ENCODE measurements at regions not wholly inside any gene's neighbourhood (a gene's known extent, or its start where the extent isn't known, plus 50 kb on each side); places are given as distances from the start of the nearest gene placed in this dataset.

- H3K4me3 ChIP-seq (ENCODE audit: insufficient read depth in 1 of 2, low read depth in 1 of 2, low read length in 2 of 2), result no peak overlapping the region
- no peak overlapping the region for H2BK120ac ChIP-seq (ENCODE audit: low read depth, low read length)
- DNase-seq, result no peak
Measured at GRCh38 chr7:96521068-96521894, 188.4 kb downstream of the SEM1 start.

GRCh38 chr7:96508371-96508770, 186.5 kb upstream of the SLC25A13 start:
- H3K14ac ChIP-seq (ENCODE audit: low read length in 2 of 2), result no peak overlapping the region
- H3K4me1 ChIP-seq (ENCODE audit: control insufficient read depth, insufficient read depth, low read depth, low read length), result no peaks in the 10 kb centered on the region
- H3K9ac ChIP-seq (ENCODE audit: low read length), result no peak overlapping the region
- H3K79me1 ChIP-seq (replicated peaks; ENCODE audit: low read length, poor library complexity, severe bottlenecking), result no peaks in the 10 kb centered on the region
- H2AFZ ChIP-seq (ENCODE audit: low read depth, low read length), result no peak overlapping the region
- H3K27ac ChIP-seq (ENCODE audit: low read length, poor library complexity, severe bottlenecking), result no peak overlapping the region
- WGBS, result 33% methylated on average over 1 of the region's 1 CpG
- H3K23ac ChIP-seq (ENCODE audit: low read length in 2 of 2), result no peak overlapping the region
- no peak overlapping the region for H2AK5ac ChIP-seq (ENCODE audit: low read length, severe bottlenecking)
- no peak overlapping the region for H3K4me3 ChIP-seq (ENCODE audit: insufficient read depth in 1 of 2, low read depth in 1 of 2, low read length in 2 of 2)
- H3K27me3 ChIP-seq (ENCODE audit: control insufficient read depth in 1 of 2, insufficient read depth in 1 of 2, low read length in 2 of 2), result peaks cover 0 to 2% of the 10 kb centered on the region in 2 experiments
- no peak overlapping the region for H2BK15ac ChIP-seq (ENCODE audit: low read depth, poor library complexity, severe bottlenecking)
- H3K4me2 ChIP-seq (ENCODE audit: low read length, poor library complexity, severe bottlenecking), result no peak overlapping the region
- no peak overlapping the region for H2BK120ac ChIP-seq (ENCODE audit: low read depth, low read length)
- DNase-seq, result peak; percentile 5
- H2BK12ac ChIP-seq (ENCODE audit: low read length in 2 of 2), result no peak overlapping the region
- H2BK5ac ChIP-seq (ENCODE audit: low read depth, low read length, poor library complexity, severe bottlenecking), result no peak overlapping the region
- no peaks in the 10 kb centered on the region for H3K9me3 ChIP-seq (ENCODE audit: control insufficient read depth, low read length)
- no peak overlapping the region for H4K8ac ChIP-seq (ENCODE audit: low read length)
- no peak overlapping the region for H3K4ac ChIP-seq (ENCODE audit: low read depth in 1 of 2, low read length in 2 of 2)
- H3K18ac ChIP-seq (ENCODE audit: low read depth in 1 of 2, low read length in 2 of 2), result no peak overlapping the region
- no peak overlapping the region for H4K91ac ChIP-seq (ENCODE audit: low read length)
- no peaks in the 10 kb centered on the region for H3K36me3 ChIP-seq (ENCODE audit: control insufficient read depth in 1 of 2, insufficient read depth in 2 of 2, low read depth in 1 of 2, low read length in 2 of 2)

More at GRCh38 chr7:96521068-96521894, 188.4 kb downstream of the SEM1 start:
- no peak overlapping the region for H2BK12ac ChIP-seq (ENCODE audit: low read length in 2 of 2)
- H3K4me1 ChIP-seq (ENCODE audit: control insufficient read depth, insufficient read depth, low read depth, low read length), result no peaks in the 10 kb centered on the region
- H3K27me3 ChIP-seq (ENCODE audit: control insufficient read depth in 1 of 2, insufficient read depth in 1 of 2, low read length in 2 of 2), result no peaks in the 10 kb centered on the region
- no peak overlapping the region for H3K18ac ChIP-seq (ENCODE audit: low read depth in 1 of 2, low read length in 2 of 2)
- no peak overlapping the region for H3K14ac ChIP-seq (ENCODE audit: low read length in 2 of 2)
- H4K8ac ChIP-seq (ENCODE audit: low read length), result no peak overlapping the region
- H3K79me1 ChIP-seq (replicated peaks; ENCODE audit: low read length, poor library complexity, severe bottlenecking), result no peaks in the 10 kb centered on the region
- no peak overlapping the region for H3K23ac ChIP-seq (ENCODE audit: low read length in 2 of 2)
- WGBS, result 72% methylated on average over 12 of the region's 13 CpGs
- no peaks in the 10 kb centered on the region for H3K9me3 ChIP-seq (ENCODE audit: control insufficient read depth, low read length)
- no peak overlapping the region for H2BK15ac ChIP-seq (ENCODE audit: low read depth, poor library complexity, severe bottlenecking)
- no peak overlapping the region for H3K4ac ChIP-seq (ENCODE audit: low read depth in 1 of 2, low read length in 2 of 2)
- H3K9ac ChIP-seq (ENCODE audit: low read length), result no peak overlapping the region
- H3K27ac ChIP-seq (ENCODE audit: low read length, poor library complexity, severe bottlenecking), result no peak overlapping the region
- no peak overlapping the region for H3K4me2 ChIP-seq (ENCODE audit: low read length, poor library complexity, severe bottlenecking)
- H4K91ac ChIP-seq (ENCODE audit: low read length), result no peak overlapping the region
- H2BK5ac ChIP-seq (ENCODE audit: low read depth, low read length, poor library complexity, severe bottlenecking), result no peak overlapping the region
- no peak overlapping the region for H2AK5ac ChIP-seq (ENCODE audit: low read length, severe bottlenecking)
- H3K36me3 ChIP-seq (ENCODE audit: control insufficient read depth in 1 of 2, insufficient read depth in 2 of 2, low read depth in 1 of 2, low read length in 2 of 2), result no peaks in the 10 kb centered on the region
- H2AFZ ChIP-seq (ENCODE audit: low read depth, low read length), result no peak overlapping the region

- H3K9me3 ChIP-seq (ENCODE audit: control insufficient read depth, low read length), result no peaks in the 10 kb centered on the region
- no peak overlapping the region for H3K14ac ChIP-seq (ENCODE audit: low read length in 2 of 2)
- no peaks in the 10 kb centered on the region for H3K79me1 ChIP-seq (replicated peaks; ENCODE audit: low read length, poor library complexity, severe bottlenecking)
- no peak overlapping the region for H3K9ac ChIP-seq (ENCODE audit: low read length)
- no peak overlapping the region for H2BK120ac ChIP-seq (ENCODE audit: low read depth, low read length)
- H3K18ac ChIP-seq (ENCODE audit: low read depth in 1 of 2, low read length in 2 of 2), result no peak overlapping the region
- no peak overlapping the region for H3K27ac ChIP-seq (ENCODE audit: low read length, poor library complexity, severe bottlenecking)
- WGBS, result 0% methylated on average over 1 of the region's 1 CpG
- H2BK15ac ChIP-seq (ENCODE audit: low read depth, poor library complexity, severe bottlenecking), result no peak overlapping the region
- no peak for DNase-seq
- H3K4ac ChIP-seq (ENCODE audit: low read depth in 1 of 2, low read length in 2 of 2), result no peak overlapping the region
- no peak overlapping the region for H3K4me3 ChIP-seq (ENCODE audit: insufficient read depth in 1 of 2, low read depth in 1 of 2, low read length in 2 of 2)
- H3K4me1 ChIP-seq (ENCODE audit: control insufficient read depth, insufficient read depth, low read depth, low read length), result no peaks in the 10 kb centered on the region
- H3K27me3 ChIP-seq (ENCODE audit: control insufficient read depth in 1 of 2, insufficient read depth in 1 of 2, low read length in 2 of 2), result no peaks in the 10 kb centered on the region
- no peak overlapping the region for H4K8ac ChIP-seq (ENCODE audit: low read length)
- H2AK5ac ChIP-seq (ENCODE audit: low read length, severe bottlenecking), result no peak overlapping the region
- no peak overlapping the region for H2BK12ac ChIP-seq (ENCODE audit: low read length in 2 of 2)
- no peaks in the 10 kb centered on the region for H3K36me3 ChIP-seq (ENCODE audit: control insufficient read depth in 1 of 2, insufficient read depth in 2 of 2, low read depth in 1 of 2, low read length in 2 of 2)
- H4K91ac ChIP-seq (ENCODE audit: low read length), result no peak overlapping the region
- no peak overlapping the region for H3K23ac ChIP-seq (ENCODE audit: low read length in 2 of 2)
- no peak overlapping the region for H2AFZ ChIP-seq (ENCODE audit: low read depth, low read length)
- H3K4me2 ChIP-seq (ENCODE audit: low read length, poor library complexity, severe bottlenecking), result no peak overlapping the region
- no peak overlapping the region for H2BK5ac ChIP-seq (ENCODE audit: low read depth, low read length, poor library complexity, severe bottlenecking)
Measured at GRCh38 chr7:96503597-96503996, 181.7 kb upstream of the SLC25A13 start.

GRCh38 chr7:96501318-96501717, 179.4 kb upstream of the SLC25A13 start:
- Histone ChIP-seq H2BK15ac (ENCODE audit: low read depth, poor library complexity, severe bottlenecking) (no peak overlapping the region), H4K91ac (ENCODE audit: low read length) (no peak overlapping the region), H2AFZ (ENCODE audit: low read depth, low read length) (no peak overlapping the region), H3K14ac (ENCODE audit: low read length in 2 of 2) (no peak overlapping the region), H3K4ac (ENCODE audit: low read depth in 1 of 2, low read length in 2 of 2) (no peak overlapping the region), H3K4me2 (ENCODE audit: low read length, poor library complexity, severe bottlenecking) (no peak overlapping the region), H3K4me1 (ENCODE audit: control insufficient read depth, insufficient read depth, low read depth, low read length) (no peaks in the 10 kb centered on the region), H3K18ac (ENCODE audit: low read depth in 1 of 2, low read length in 2 of 2) (no peak overlapping the region), H4K8ac (ENCODE audit: low read length) (no peak overlapping the region), H2AK5ac (ENCODE audit: low read length, severe bottlenecking) (no peak overlapping the region), H3K9me3 (ENCODE audit: control insufficient read depth, low read length) (no peaks in the 10 kb centered on the region), H3K23ac (ENCODE audit: low read length in 2 of 2) (no peak overlapping the region), H3K4me3 (ENCODE audit: insufficient read depth in 1 of 2, low read depth in 1 of 2, low read length in 2 of 2) (no peak overlapping the region), H2BK12ac (ENCODE audit: low read length in 2 of 2) (no peak overlapping the region), H3K79me1 (replicated peaks; ENCODE audit: low read length, poor library complexity, severe bottlenecking) (no peaks in the 10 kb centered on the region), H3K9ac (ENCODE audit: low read length) (no peak overlapping the region), H3K27ac (ENCODE audit: low read length, poor library complexity, severe bottlenecking) (no peak overlapping the region), H2BK5ac (ENCODE audit: low read depth, low read length, poor library complexity, severe bottlenecking) (no peak overlapping the region), H2BK120ac (ENCODE audit: low read depth, low read length) (no peak overlapping the region), H3K27me3 (ENCODE audit: control insufficient read depth in 1 of 2, insufficient read depth in 1 of 2, low read length in 2 of 2) (no peaks in the 10 kb centered on the region), H3K36me3 (ENCODE audit: control insufficient read depth in 1 of 2, insufficient read depth in 2 of 2, low read depth in 1 of 2, low read length in 2 of 2) (no peaks in the 10 kb centered on the region)
- DNase-seq, result no peak
